Panc1 (cell line): ENCODE measurements at regions not wholly inside any gene's neighbourhood (a gene's known extent, or its start where the extent isn't known, plus 50 kb on each side); places are given as distances from the start of the nearest gene placed in this dataset.

Source experiments
- ATAC-seq: fragments of 200-7000 bp; cut with Tn5 transposase; 2 replicates; pipeline ENCODE4 v1.9.1; 2020; ENCODE audit warnings: mild to moderate bottlenecking, moderate library complexity
- BruUV-seq: library from RNA; stranded (reverse); fragments of 400-500 nt; replicated peaks from 2 replicates; lab custom pipeline; 2021; lab: Mats Ljungman, UMichigan
- CTCF ChIA-PET: fragments of 300-600 bp; sonication (Branson Sonifier 250); formaldehyde crosslinking; loops from one replicate; lab custom pipeline; 2022; ENCODE audit warnings: antibody characterized with exemption; lab: Charles Lee
- POLR2A ChIA-PET: fragments of 300-600 bp; sonication (Branson Sonifier 250); formaldehyde crosslinking; loops from one replicate; lab custom pipeline; 2022; ENCODE audit warnings: antibody characterized with exemption; lab: Charles Lee
- DNase-seq: peaks from one replicate; pipeline ENCODE4 v3.0.0-alpha.2; 2010; ENCODE audit warnings: low read depth, low spot score
- H3K27ac ChIP-seq: 2 replicates; pipeline ENCODE4 v1.5.1; 2011; ENCODE audit warnings: mild to moderate bottlenecking, low read length, inconsistent platforms
- H3K27me3 ChIP-seq: fragments of 200-500 bp; sonication (Bioruptor generic); 2 replicates; pipeline ENCODE4 v1.6.0; 2014; ENCODE audit warnings: low read length, inconsistent platforms; ENCODE audit not compliant: control insufficient read depth, insufficient read depth
- H3K36me3 ChIP-seq: fragments of 200-500 bp; sonication (Bioruptor generic); 2 replicates; pipeline ENCODE4 v1.5.1; 2014; ENCODE audit warnings: inconsistent platforms, mild to moderate bottlenecking, low read length, moderate library complexity; ENCODE audit not compliant: control insufficient read depth, insufficient read depth
- H3K4me1 ChIP-seq: 2 replicates; pipeline ENCODE4 v1.5.1; 2011; ENCODE audit warnings: inconsistent platforms, mild to moderate bottlenecking, low read length, moderate library complexity; ENCODE audit not compliant: control insufficient read depth, insufficient read depth
- H3K4me3 ChIP-seq, 2 experiments: 2 replicates each; pipeline ENCODE4 v1.5.1; 2011 to 2012; ENCODE audit warnings: low read depth in 2 of 2, low read length in 2 of 2, mild to moderate bottlenecking in 2 of 2, inconsistent platforms in 1 of 2, moderate library complexity in 1 of 2
- H3K9me3 ChIP-seq: fragments of 200-500 bp; sonication (Bioruptor generic); 2 replicates; pipeline ENCODE4 v1.5.1; 2014; ENCODE audit warnings: low read depth, mild to moderate bottlenecking, inconsistent platforms, low read length, moderate library complexity; ENCODE audit not compliant: control insufficient read depth, insufficient read depth
- POLR2AphosphoS5 ChIP-seq: IDR thresholded peaks from 2 replicates; pipeline ENCODE4 v1.6.1; 2012; ENCODE audit warnings: mild to moderate bottlenecking, low read depth, low read length, moderate library complexity
- SIN3A ChIP-seq: IDR thresholded peaks from 2 replicates; pipeline ENCODE4 v1.6.1; 2012; ENCODE audit warnings: low read depth, mild to moderate bottlenecking, low read length, moderate library complexity, borderline replicate concordance; ENCODE audit not compliant: insufficient read depth
- TCF7L2 ChIP-seq: IDR thresholded peaks from 2 replicates; pipeline ENCODE4 v1.6.1; 2011; ENCODE audit warnings: mild to moderate bottlenecking, low read depth, low read length, inconsistent platforms
- in situ Hi-C: cut with HindIII; loops from 2 replicates; pipeline ENCODE4 v1.10.0; 2016; ENCODE audit warnings: low sequenced_read_pairs, low pct_unique_long_range_greater_than_20kb
- intact Hi-C: fragments of 100-400 bp; cut with micrococcal nuclease; formaldehyde crosslinking; loops from one replicate; pipeline ENCODE4 v1.10.0; 2022; ENCODE audit not compliant: unreplicated experiment
- TF ChIP-seq, protein P1 (sequence below), 2 experiments: IDR thresholded peaks; 2 replicates each; pipeline ENCODE4 v1.6.1; 2011 to 2012; ENCODE audit warnings: low read depth in 2 of 2, control low read depth in 1 of 2, low read length in 1 of 2, mild to moderate bottlenecking in 1 of 2, moderate library complexity in 1 of 2; ENCODE audit not compliant: insufficient read depth in 1 of 2
- TF ChIP-seq, protein P2 (sequence below): fragments of 450-650 bp; IDR thresholded peaks from 2 replicates; pipeline ENCODE4 v1.5.1; 2017; ENCODE audit warnings: mild to moderate bottlenecking

DNA sequence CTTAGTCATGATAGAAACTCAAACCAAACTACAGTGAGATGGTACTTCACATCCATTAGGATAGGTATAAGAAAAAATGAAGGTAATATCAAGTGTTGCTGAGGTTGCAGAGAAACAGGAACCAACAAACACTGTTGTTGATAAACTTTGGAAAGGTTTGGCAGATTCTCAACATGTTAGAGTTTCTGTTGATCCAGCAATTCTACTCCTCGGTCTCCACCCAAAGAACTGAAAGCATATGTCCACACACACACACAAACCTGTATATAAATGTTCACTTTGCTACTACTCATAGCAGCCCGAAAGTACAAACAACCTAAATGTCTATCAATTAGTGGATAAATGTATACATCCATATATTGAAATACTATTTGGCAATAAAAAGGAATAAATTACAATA, 128.3 kb upstream of the CARMIL1 start:
- H3K9me3 ChIP-seq: no peaks in the 10 kb centered on the region; the same call in 1 of the 2 replicates
- H3K27me3 ChIP-seq: no peaks in the 10 kb centered on the region
- TF ChIP-seq TCF7L2: no peak
- TF ChIP-seq, protein P1, sequence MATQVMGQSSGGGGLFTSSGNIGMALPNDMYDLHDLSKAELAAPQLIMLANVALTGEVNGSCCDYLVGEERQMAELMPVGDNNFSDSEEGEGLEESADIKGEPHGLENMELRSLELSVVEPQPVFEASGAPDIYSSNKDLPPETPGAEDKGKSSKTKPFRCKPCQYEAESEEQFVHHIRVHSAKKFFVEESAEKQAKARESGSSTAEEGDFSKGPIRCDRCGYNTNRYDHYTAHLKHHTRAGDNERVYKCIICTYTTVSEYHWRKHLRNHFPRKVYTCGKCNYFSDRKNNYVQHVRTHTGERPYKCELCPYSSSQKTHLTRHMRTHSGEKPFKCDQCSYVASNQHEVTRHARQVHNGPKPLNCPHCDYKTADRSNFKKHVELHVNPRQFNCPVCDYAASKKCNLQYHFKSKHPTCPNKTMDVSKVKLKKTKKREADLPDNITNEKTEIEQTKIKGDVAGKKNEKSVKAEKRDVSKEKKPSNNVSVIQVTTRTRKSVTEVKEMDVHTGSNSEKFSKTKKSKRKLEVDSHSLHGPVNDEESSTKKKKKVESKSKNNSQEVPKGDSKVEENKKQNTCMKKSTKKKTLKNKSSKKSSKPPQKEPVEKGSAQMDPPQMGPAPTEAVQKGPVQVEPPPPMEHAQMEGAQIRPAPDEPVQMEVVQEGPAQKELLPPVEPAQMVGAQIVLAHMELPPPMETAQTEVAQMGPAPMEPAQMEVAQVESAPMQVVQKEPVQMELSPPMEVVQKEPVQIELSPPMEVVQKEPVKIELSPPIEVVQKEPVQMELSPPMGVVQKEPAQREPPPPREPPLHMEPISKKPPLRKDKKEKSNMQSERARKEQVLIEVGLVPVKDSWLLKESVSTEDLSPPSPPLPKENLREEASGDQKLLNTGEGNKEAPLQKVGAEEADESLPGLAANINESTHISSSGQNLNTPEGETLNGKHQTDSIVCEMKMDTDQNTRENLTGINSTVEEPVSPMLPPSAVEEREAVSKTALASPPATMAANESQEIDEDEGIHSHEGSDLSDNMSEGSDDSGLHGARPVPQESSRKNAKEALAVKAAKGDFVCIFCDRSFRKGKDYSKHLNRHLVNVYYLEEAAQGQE (IDR thresholded peaks at IDR 0.05; ENCODE audit: insufficient read depth in 1 of 2, low read depth in 2 of 2, low read length in 1 of 2): no peak
- TF ChIP-seq, protein P2, sequence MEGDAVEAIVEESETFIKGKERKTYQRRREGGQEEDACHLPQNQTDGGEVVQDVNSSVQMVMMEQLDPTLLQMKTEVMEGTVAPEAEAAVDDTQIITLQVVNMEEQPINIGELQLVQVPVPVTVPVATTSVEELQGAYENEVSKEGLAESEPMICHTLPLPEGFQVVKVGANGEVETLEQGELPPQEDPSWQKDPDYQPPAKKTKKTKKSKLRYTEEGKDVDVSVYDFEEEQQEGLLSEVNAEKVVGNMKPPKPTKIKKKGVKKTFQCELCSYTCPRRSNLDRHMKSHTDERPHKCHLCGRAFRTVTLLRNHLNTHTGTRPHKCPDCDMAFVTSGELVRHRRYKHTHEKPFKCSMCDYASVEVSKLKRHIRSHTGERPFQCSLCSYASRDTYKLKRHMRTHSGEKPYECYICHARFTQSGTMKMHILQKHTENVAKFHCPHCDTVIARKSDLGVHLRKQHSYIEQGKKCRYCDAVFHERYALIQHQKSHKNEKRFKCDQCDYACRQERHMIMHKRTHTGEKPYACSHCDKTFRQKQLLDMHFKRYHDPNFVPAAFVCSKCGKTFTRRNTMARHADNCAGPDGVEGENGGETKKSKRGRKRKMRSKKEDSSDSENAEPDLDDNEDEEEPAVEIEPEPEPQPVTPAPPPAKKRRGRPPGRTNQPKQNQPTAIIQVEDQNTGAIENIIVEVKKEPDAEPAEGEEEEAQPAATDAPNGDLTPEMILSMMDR: no peak
- in situ Hi-C loops: no loop called here
- DNase-seq: no peak
- no peak for ATAC-seq
- POLR2A ChIA-PET: no interaction called here
- no peaks in the 10 kb centered on the region for H3K36me3 ChIP-seq
- H3K4me3 ChIP-seq: no peak overlapping the region
- CTCF ChIA-PET: no interaction called here
- BruUV-seq: no TSS peak
- H3K27ac ChIP-seq: no peak overlapping the region
- intact Hi-C loops: no loop called here
- no peaks in the 10 kb centered on the region for H3K4me1 ChIP-seq

DNA sequence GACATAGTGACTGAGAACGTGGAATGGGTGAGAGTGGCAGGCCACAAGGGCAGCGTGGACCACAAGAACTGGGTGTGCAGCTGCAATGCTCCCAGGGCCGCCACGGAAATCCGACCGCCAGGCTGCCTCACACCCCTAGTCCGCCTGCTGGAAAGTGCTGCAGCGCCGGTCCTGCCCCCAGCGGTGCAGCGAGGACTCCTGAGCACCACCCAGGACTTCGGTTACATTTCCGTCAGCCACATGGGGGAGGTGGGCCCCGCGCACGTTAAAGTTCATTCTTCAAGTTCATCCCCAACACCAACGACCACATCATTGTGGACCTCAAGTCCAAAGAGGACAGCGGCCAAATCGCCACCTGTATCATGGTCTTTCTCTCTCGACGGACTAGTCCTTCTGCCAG, 126.1 kb upstream of the CARMIL1 start:
- Histone ChIP-seq H3K27me3 (no peaks in the 10 kb centered on the region), H3K9me3 (no peaks in the 10 kb centered on the region; the same call in 1 of the 2 replicates), H3K27ac (no peak overlapping the region), H3K36me3 (no peaks in the 10 kb centered on the region), H3K4me1 (no peaks in the 10 kb centered on the region), H3K4me3 (no peak overlapping the region)
- no TSS peak for BruUV-seq
- POLR2A ChIA-PET: no interaction called here
- in situ Hi-C loops: no loop called here
- CTCF ChIA-PET: no interaction called here
- intact Hi-C loops: no loop called here
- no peak for TF ChIP-seq POLR2AphosphoS5
- TF ChIP-seq, protein P2: no peak
- no peak for TF ChIP-seq SIN3A
- TF ChIP-seq, protein P1 (IDR thresholded peaks at IDR 0.05; ENCODE audit: insufficient read depth in 1 of 2, low read depth in 2 of 2, low read length in 1 of 2): no peak
- no peak for TF ChIP-seq TCF7L2
- no peak for DNase-seq
- ATAC-seq: no peak
